Panc1 (cell line): ENCODE measurements at regions not wholly inside any gene's neighbourhood (a gene's known extent, or its start where the extent isn't known, plus 50 kb on each side); places are given as distances from the start of the nearest gene placed in this dataset.

ENCODE experiments used
- SIN3A ChIP-seq: IDR thresholded peaks from 2 replicates; pipeline ENCODE4 v1.6.1; 2012; ENCODE audit warnings: low read depth, mild to moderate bottlenecking, low read length, moderate library complexity, borderline replicate concordance; ENCODE audit not compliant: insufficient read depth
- TF ChIP-seq, protein P1 (sequence below), 2 experiments: IDR thresholded peaks; 2 replicates each; pipeline ENCODE4 v1.6.1; 2011 to 2012; ENCODE audit warnings: low read depth in 2 of 2, control low read depth in 1 of 2, low read length in 1 of 2, mild to moderate bottlenecking in 1 of 2, moderate library complexity in 1 of 2; ENCODE audit not compliant: insufficient read depth in 1 of 2
- TF ChIP-seq, protein P2 (sequence below): fragments of 450-650 bp; IDR thresholded peaks from 2 replicates; pipeline ENCODE4 v1.5.1; 2017; ENCODE audit warnings: mild to moderate bottlenecking

GRCh38 chr4:126411047-126411446 is 1096.3 kb downstream of the FAT4 start:
- no peak for TF ChIP-seq SIN3A
- TF ChIP-seq, protein P1, sequence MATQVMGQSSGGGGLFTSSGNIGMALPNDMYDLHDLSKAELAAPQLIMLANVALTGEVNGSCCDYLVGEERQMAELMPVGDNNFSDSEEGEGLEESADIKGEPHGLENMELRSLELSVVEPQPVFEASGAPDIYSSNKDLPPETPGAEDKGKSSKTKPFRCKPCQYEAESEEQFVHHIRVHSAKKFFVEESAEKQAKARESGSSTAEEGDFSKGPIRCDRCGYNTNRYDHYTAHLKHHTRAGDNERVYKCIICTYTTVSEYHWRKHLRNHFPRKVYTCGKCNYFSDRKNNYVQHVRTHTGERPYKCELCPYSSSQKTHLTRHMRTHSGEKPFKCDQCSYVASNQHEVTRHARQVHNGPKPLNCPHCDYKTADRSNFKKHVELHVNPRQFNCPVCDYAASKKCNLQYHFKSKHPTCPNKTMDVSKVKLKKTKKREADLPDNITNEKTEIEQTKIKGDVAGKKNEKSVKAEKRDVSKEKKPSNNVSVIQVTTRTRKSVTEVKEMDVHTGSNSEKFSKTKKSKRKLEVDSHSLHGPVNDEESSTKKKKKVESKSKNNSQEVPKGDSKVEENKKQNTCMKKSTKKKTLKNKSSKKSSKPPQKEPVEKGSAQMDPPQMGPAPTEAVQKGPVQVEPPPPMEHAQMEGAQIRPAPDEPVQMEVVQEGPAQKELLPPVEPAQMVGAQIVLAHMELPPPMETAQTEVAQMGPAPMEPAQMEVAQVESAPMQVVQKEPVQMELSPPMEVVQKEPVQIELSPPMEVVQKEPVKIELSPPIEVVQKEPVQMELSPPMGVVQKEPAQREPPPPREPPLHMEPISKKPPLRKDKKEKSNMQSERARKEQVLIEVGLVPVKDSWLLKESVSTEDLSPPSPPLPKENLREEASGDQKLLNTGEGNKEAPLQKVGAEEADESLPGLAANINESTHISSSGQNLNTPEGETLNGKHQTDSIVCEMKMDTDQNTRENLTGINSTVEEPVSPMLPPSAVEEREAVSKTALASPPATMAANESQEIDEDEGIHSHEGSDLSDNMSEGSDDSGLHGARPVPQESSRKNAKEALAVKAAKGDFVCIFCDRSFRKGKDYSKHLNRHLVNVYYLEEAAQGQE (IDR thresholded peaks at IDR 0.05; ENCODE audit: insufficient read depth in 1 of 2, low read depth in 2 of 2, low read length in 1 of 2): no peak
- TF ChIP-seq, protein P2, sequence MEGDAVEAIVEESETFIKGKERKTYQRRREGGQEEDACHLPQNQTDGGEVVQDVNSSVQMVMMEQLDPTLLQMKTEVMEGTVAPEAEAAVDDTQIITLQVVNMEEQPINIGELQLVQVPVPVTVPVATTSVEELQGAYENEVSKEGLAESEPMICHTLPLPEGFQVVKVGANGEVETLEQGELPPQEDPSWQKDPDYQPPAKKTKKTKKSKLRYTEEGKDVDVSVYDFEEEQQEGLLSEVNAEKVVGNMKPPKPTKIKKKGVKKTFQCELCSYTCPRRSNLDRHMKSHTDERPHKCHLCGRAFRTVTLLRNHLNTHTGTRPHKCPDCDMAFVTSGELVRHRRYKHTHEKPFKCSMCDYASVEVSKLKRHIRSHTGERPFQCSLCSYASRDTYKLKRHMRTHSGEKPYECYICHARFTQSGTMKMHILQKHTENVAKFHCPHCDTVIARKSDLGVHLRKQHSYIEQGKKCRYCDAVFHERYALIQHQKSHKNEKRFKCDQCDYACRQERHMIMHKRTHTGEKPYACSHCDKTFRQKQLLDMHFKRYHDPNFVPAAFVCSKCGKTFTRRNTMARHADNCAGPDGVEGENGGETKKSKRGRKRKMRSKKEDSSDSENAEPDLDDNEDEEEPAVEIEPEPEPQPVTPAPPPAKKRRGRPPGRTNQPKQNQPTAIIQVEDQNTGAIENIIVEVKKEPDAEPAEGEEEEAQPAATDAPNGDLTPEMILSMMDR: no peak
